Type B pancreatic cell (in vitro differentiated cells): ENCODE measurements at regions not wholly inside any gene's neighbourhood (a gene's known extent, or its start where the extent isn't known, plus 50 kb on each side); places are given as distances from the start of the nearest gene placed in this dataset.

Experiments used
- DNase-seq: peaks from one replicate; pipeline ENCODE4 v3.0.0; 2021; ENCODE audit warnings: mixed read lengths; ENCODE audit not compliant: unreplicated experiment; ENCODE audit errors: extremely low spot score
- H3K27ac Mint-ChIP-seq: 2 replicates; pipeline ENCODE4 v1.8.0; 2021; ENCODE audit warnings: mild to moderate bottlenecking, mixed read lengths
- H3K27me3 Mint-ChIP-seq: 2 replicates; pipeline ENCODE4 v1.8.0; 2021; ENCODE audit warnings: mixed read lengths
- H3K36me3 Mint-ChIP-seq: 2 replicates; pipeline ENCODE4 v1.8.0; 2021; ENCODE audit warnings: mixed read lengths
- H3K4me1 Mint-ChIP-seq: one replicate; pipeline ENCODE4 v1.8.0; 2021; ENCODE audit warnings: mixed read lengths; ENCODE audit not compliant: unreplicated experiment
- H3K4me3 Mint-ChIP-seq: 2 replicates; pipeline ENCODE4 v1.8.0; 2021; ENCODE audit warnings: mild to moderate bottlenecking, mixed read lengths
- H3K9me3 Mint-ChIP-seq: 2 replicates; pipeline ENCODE4 v1.8.0; 2021; ENCODE audit warnings: mixed read lengths
- TF ChIP-seq, protein P1 (sequence below): fragments of 200-600 bp; sonication (generic); conservative IDR thresholded peaks from 2 replicates; pipeline ENCODE4 v1.5.0; 2021; ENCODE audit warnings: antibody characterized with exemption, mild to moderate bottlenecking

DNA sequence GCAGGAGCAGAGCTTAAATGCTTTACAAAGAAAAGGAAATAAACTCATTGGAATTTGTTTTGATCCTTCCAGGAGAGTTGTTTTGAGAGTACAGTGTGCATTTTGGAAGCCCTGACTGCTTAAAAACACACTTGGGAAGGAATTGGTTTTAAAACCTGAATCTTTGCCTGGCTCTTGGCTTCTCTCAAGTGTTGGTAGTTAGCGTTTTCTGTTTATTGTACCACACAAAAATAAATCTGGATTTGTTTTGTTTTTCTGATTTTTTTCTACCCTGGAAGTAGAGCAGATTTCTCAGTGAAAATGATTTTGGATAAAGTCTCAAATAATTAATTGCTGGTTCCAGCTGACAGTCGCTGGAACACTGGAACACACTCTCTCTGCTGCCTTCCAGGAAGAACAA, 90.6 kb downstream of the CHST2 start:
- no peaks in the 10 kb centered on the region for H3K27me3 Mint-ChIP-seq
- no peak overlapping the region for H3K4me3 Mint-ChIP-seq
- H3K9me3 Mint-ChIP-seq: no peaks in the 10 kb centered on the region
- no peak overlapping the region for H3K27ac Mint-ChIP-seq
- H3K36me3 Mint-ChIP-seq: no peaks in the 10 kb centered on the region
- peaks cover 17% of the 10 kb centered on the region for H3K4me1 Mint-ChIP-seq
- no peak for DNase-seq
- TF ChIP-seq, protein P1, sequence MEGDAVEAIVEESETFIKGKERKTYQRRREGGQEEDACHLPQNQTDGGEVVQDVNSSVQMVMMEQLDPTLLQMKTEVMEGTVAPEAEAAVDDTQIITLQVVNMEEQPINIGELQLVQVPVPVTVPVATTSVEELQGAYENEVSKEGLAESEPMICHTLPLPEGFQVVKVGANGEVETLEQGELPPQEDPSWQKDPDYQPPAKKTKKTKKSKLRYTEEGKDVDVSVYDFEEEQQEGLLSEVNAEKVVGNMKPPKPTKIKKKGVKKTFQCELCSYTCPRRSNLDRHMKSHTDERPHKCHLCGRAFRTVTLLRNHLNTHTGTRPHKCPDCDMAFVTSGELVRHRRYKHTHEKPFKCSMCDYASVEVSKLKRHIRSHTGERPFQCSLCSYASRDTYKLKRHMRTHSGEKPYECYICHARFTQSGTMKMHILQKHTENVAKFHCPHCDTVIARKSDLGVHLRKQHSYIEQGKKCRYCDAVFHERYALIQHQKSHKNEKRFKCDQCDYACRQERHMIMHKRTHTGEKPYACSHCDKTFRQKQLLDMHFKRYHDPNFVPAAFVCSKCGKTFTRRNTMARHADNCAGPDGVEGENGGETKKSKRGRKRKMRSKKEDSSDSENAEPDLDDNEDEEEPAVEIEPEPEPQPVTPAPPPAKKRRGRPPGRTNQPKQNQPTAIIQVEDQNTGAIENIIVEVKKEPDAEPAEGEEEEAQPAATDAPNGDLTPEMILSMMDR: no peak

DNA sequence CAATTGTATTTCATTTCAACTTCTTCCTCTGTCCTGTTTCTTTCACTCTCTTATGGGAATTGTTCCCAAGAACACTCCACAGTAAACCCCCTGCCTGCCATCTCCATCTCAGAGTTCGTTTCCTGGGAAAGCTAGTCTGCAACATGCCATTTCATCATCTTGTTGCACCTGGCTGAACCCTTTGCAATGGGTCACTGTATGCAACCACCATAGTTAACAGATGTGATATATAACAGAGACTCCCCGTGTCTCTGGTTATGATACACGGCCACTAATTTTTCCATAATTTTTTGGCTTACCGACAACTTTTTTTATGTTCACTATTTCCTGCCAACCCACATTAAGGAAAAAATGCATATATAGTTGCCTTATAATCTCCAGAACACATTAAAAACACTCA, 95.5 kb downstream of the CHST2 start:
- no peak for DNase-seq
- Mint-ChIP-seq H3K27me3 (no peaks in the 10 kb centered on the region), H3K27ac (no peak overlapping the region), H3K9me3 (no peaks in the 10 kb centered on the region), H3K4me1 (peaks cover 5% of the 10 kb centered on the region), H3K4me3 (no peak overlapping the region), H3K36me3 (no peaks in the 10 kb centered on the region)
- TF ChIP-seq, protein P1: no peak
